GM21381 (cell line): ENCODE measurements at regions not wholly inside any gene's neighbourhood (a gene's known extent, or its start where the extent isn't known, plus 50 kb on each side); places are given as distances from the start of the nearest gene placed in this dataset.
"Not testable (repeated sequence)": the region's sequence is repeated elsewhere in the genome, so short reads cannot be mapped to it uniquely, and the experiment has no call there.

ENCODE experiments used
- ATAC-seq: cut with Tn5 transposase; IDR thresholded peaks from one replicate; pipeline ENCODE4 v1.9.1; 2021; ENCODE audit warnings: mild to moderate bottlenecking, moderate library complexity; ENCODE audit not compliant: unreplicated experiment

GRCh38 chr13:31385540-31385939, 185.8 kb downstream of the B3GLCT start:
- ATAC-seq = no peak

GRCh38 chr13:31394506-31394905, 194.7 kb downstream of the B3GLCT start:
- ATAC-seq = no peak

GRCh38 chr13:31395090-31395489, 195.3 kb downstream of the B3GLCT start:
- ATAC-seq = no peak

GRCh38 chr13:31399690-31400089, 199.9 kb downstream of the B3GLCT start:
- ATAC-seq = no peak

- ATAC-seq = not testable (repeated sequence)
Measured at GRCh38 chr13:31403711-31404110, 203.9 kb downstream of the B3GLCT start.

- no peak for ATAC-seq
Measured at GRCh38 chr13:31408927-31409326, 209.2 kb downstream of the B3GLCT start.

GRCh38 chr13:31409678-31410356, 210.0 kb downstream of the B3GLCT start:
- ATAC-seq = no peak

GRCh38 chr13:31413516-31413915, 213.7 kb downstream of the B3GLCT start:
- ATAC-seq = no peak

- no peak for ATAC-seq
Measured at GRCh38 chr13:31416066-31416465, 216.3 kb downstream of the B3GLCT start.

GRCh38 chr13:31418186-31418585, 218.4 kb downstream of the B3GLCT start:
- ATAC-seq = no peak

- ATAC-seq = no peak
Measured at GRCh38 chr13:31421756-31422155, 222.0 kb downstream of the B3GLCT start.

GRCh38 chr13:31424130-31424729, 224.5 kb downstream of the B3GLCT start:
- ATAC-seq = peak; percentile 98

GRCh38 chr13:31426395-31426794, 226.6 kb downstream of the B3GLCT start:
- no peak for ATAC-seq

- no peak for ATAC-seq
Measured at GRCh38 chr13:31427151-31428100, 227.7 kb downstream of the B3GLCT start.

GRCh38 chr13:31431722-31432137, 232.0 kb downstream of the B3GLCT start:
- no peak for ATAC-seq

GRCh38 chr13:31433207-31433606, 233.4 kb downstream of the B3GLCT start:
- ATAC-seq = no peak

GRCh38 chr13:31433746-31434145, 234.0 kb downstream of the B3GLCT start:
- ATAC-seq = no peak

GRCh38 chr13:31434613-31435012, 234.8 kb downstream of the B3GLCT start:
- no peak for ATAC-seq

- ATAC-seq = no peak
Measured at GRCh38 chr13:31435536-31435935, 235.8 kb downstream of the B3GLCT start.

GRCh38 chr13:31436478-31436877, 236.7 kb downstream of the B3GLCT start:
- ATAC-seq = no peak

- ATAC-seq = no peak
Measured at GRCh38 chr13:31437975-31438374, 238.2 kb downstream of the B3GLCT start.

GRCh38 chr13:31440132-31440531, 240.4 kb downstream of the B3GLCT start:
- ATAC-seq = no peak
